Tibial nerve (tissue), 4 donors: ENCODE measurements at regions not wholly inside any gene's neighbourhood (a gene's known extent, or its start where the extent isn't known, plus 50 kb on each side); places are given as distances from the start of the nearest gene placed in this dataset.

ENCODE experiments used
- EP300 ChIP-seq, 2 donors: sonication (generic); formaldehyde crosslinking; IDR thresholded peaks; one replicate each; pipeline ENCODE4 v1.6.1; 2017; ENCODE audit warnings: antibody characterized with exemption in 2 of 2, mild to moderate bottlenecking in 1 of 2
- POLR2A ChIP-seq, 2 donors: fragments of 450-650 bp; IDR thresholded peaks; one replicate each; pipeline ENCODE4 v1.6.1; 2017; ENCODE audit warnings: antibody characterized with exemption in 2 of 2, mild to moderate bottlenecking in 2 of 2, moderate library complexity in 2 of 2
- TF ChIP-seq, protein P1 (sequence below), 5 experiments: fragments of 200-600 bp in 3 of 5; fragments of 450-650 bp in 2 of 5; sonication (generic) in 3 of 5; IDR thresholded peaks; one replicate each; pipeline ENCODE4 v1.5.1; 2016 to 2019; ENCODE audit warnings: antibody characterized with exemption in 5 of 5, mild to moderate bottlenecking in 3 of 5, moderate library complexity in 2 of 5

DNA sequence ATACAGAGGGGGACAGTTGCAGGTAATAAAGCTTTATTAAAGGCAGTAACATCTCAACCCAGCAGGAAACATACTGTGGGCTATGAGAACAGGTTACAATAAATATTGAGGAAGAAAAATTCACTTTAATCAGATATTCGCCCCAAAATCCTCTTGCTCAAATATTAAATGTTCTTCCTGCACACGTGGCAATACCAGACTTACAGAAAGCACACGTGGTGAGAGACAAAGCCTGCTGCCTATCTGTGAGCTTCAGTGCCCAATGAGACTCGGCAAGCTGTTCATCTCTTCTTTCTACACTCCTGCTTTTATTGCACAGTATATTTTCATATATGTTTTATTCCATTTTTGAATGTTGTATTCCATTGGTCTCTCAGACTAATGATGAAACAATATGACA, 113.2 kb downstream of the OR13A1 start:
- TF ChIP-seq, protein P1, sequence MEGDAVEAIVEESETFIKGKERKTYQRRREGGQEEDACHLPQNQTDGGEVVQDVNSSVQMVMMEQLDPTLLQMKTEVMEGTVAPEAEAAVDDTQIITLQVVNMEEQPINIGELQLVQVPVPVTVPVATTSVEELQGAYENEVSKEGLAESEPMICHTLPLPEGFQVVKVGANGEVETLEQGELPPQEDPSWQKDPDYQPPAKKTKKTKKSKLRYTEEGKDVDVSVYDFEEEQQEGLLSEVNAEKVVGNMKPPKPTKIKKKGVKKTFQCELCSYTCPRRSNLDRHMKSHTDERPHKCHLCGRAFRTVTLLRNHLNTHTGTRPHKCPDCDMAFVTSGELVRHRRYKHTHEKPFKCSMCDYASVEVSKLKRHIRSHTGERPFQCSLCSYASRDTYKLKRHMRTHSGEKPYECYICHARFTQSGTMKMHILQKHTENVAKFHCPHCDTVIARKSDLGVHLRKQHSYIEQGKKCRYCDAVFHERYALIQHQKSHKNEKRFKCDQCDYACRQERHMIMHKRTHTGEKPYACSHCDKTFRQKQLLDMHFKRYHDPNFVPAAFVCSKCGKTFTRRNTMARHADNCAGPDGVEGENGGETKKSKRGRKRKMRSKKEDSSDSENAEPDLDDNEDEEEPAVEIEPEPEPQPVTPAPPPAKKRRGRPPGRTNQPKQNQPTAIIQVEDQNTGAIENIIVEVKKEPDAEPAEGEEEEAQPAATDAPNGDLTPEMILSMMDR (IDR thresholded peaks at IDR 0.05), result no peak
- no peak for TF ChIP-seq POLR2A (IDR thresholded peaks at IDR 0.05)
- TF ChIP-seq EP300 (IDR thresholded peaks at IDR 0.05), result no peak
